Liver (tissue), 8 donors: ENCODE measurements at regions not wholly inside any gene's neighbourhood (a gene's known extent, or its start where the extent isn't known, plus 50 kb on each side); places are given as distances from the start of the nearest gene placed in this dataset.

Source experiments
- DNase-seq: peaks from one replicate; pipeline ENCODE4 v3.0.0-alpha.2; 2017; ENCODE audit warnings: low spot score
- H3K27ac ChIP-seq, 2 donors: one replicate each; pipeline ENCODE4 v1.7.0; 2013; ENCODE audit warnings: inconsistent platforms in 2 of 2, low read length in 2 of 2, control low read depth in 1 of 2, low read depth in 1 of 2, mild to moderate bottlenecking in 1 of 2
- H3K27me3 ChIP-seq, 4 donors: one replicate each; pipeline versions ENCODE4 v1.6.1 to v1.7.0; 2013; ENCODE audit warnings: low read length in 3 of 4, inconsistent platforms in 1 of 4, mild to moderate bottlenecking in 1 of 4, moderate library complexity in 1 of 4; ENCODE audit not compliant: control insufficient read depth in 4 of 4, insufficient read depth in 4 of 4
- H3K36me3 ChIP-seq, 4 donors: one replicate each; pipeline versions ENCODE4 v1.6.1 to v1.7.0; 2013; ENCODE audit warnings: low read length in 3 of 4, mild to moderate bottlenecking in 3 of 4, low read depth in 1 of 4, moderate library complexity in 1 of 4; ENCODE audit not compliant: control insufficient read depth in 4 of 4, insufficient read depth in 3 of 4
- H3K4me1 ChIP-seq, 4 donors: one replicate each; pipeline versions ENCODE4 v1.6.1 to v1.7.0; 2013; ENCODE audit warnings: low read length in 3 of 4, mild to moderate bottlenecking in 3 of 4, moderate library complexity in 1 of 4; ENCODE audit not compliant: control insufficient read depth in 4 of 4, insufficient read depth in 4 of 4
- H3K4me3 ChIP-seq, 3 donors: one replicate each; pipeline versions ENCODE4 v1.6.1 to v1.7.0; 2013; ENCODE audit warnings: low read length in 3 of 3, control low read depth in 1 of 3, low read depth in 1 of 3, mild to moderate bottlenecking in 1 of 3
- H3K9ac ChIP-seq, 2 donors: one replicate each; pipeline ENCODE4 v1.7.0; 2013; ENCODE audit warnings: low read length in 2 of 2, mild to moderate bottlenecking in 2 of 2, moderate library complexity in 2 of 2, control low read depth in 1 of 2, low read depth in 1 of 2
- H3K9me3 ChIP-seq, 4 donors: one replicate each; pipeline versions ENCODE4 v1.6.1 to v1.7.0; 2013; ENCODE audit warnings: low read length in 3 of 4; ENCODE audit not compliant: control insufficient read depth in 4 of 4
- ATF3 ChIP-seq: IDR thresholded peaks from 2 replicates; pipeline ENCODE4 v1.6.1; 2016; ENCODE audit warnings: antibody characterized with exemption
- EGR1 ChIP-seq, 2 donors: IDR thresholded peaks; 2 replicates each; pipeline ENCODE4 v1.6.1; 2016 to 2018; ENCODE audit warnings: antibody characterized with exemption in 2 of 2, low read depth in 2 of 2
- FOXA1 ChIP-seq: IDR thresholded peaks from 2 replicates; pipeline ENCODE4 v1.6.1; 2016; ENCODE audit warnings: antibody characterized with exemption
- FOXA2 ChIP-seq: IDR thresholded peaks from 2 replicates; pipeline ENCODE4 v1.6.1; 2016; ENCODE audit warnings: antibody characterized with exemption
- GABPA ChIP-seq, 2 donors: IDR thresholded peaks in 1 of 2; conservative IDR thresholded peaks in 1 of 2; 2 replicates each; pipeline ENCODE4 v1.6.1; 2016; ENCODE audit warnings: antibody characterized with exemption in 2 of 2, mild to moderate bottlenecking in 1 of 2, moderate library complexity in 1 of 2
- HNF4A ChIP-seq, 2 donors: conservative IDR thresholded peaks; 2 replicates each; pipeline ENCODE4 v1.6.1; 2016; ENCODE audit warnings: antibody characterized with exemption in 2 of 2, mild to moderate bottlenecking in 2 of 2
- JUND ChIP-seq, 2 donors: IDR thresholded peaks; 2 replicates each; pipeline ENCODE4 v1.6.1; 2016; ENCODE audit warnings: antibody characterized with exemption in 2 of 2
- MAX ChIP-seq: IDR thresholded peaks from 2 replicates; pipeline ENCODE4 v1.6.1; 2016; ENCODE audit warnings: antibody characterized with exemption
- NR2F2 ChIP-seq: IDR thresholded peaks from 2 replicates; pipeline ENCODE4 v1.6.1; 2016; ENCODE audit warnings: antibody characterized with exemption
- RAD21 ChIP-seq, 2 donors: IDR thresholded peaks; 2 replicates each; pipeline ENCODE4 v1.6.1; 2016; ENCODE audit warnings: antibody characterized with exemption in 2 of 2, mild to moderate bottlenecking in 2 of 2
- RXRA ChIP-seq, 2 donors: IDR thresholded peaks; 2 replicates each; pipeline ENCODE4 v1.6.1; 2017 to 2018; ENCODE audit warnings: antibody characterized with exemption in 2 of 2, mild to moderate bottlenecking in 1 of 2
- TAF1 ChIP-seq: conservative IDR thresholded peaks from 2 replicates; pipeline ENCODE4 v1.6.1; 2016; ENCODE audit warnings: antibody characterized with exemption, mild to moderate bottlenecking
- WGBS: extraction: QIAGEN DNeasy Blood & Tissue Kit; methylation state at CpG from one replicate; pipeline ENCODE4 v1.1.7; 2013; 5-methylcytosine and 5-hydroxymethylcytosine counted together
- TF ChIP-seq, protein P1 (sequence below): fragments of 150-350 bp; IDR thresholded peaks from 2 replicates; pipeline ENCODE4 v1.5.1; 2017; ENCODE audit warnings: improper control_type of control experiment, low read depth, low read length; ENCODE audit not compliant: missing input control
- TF ChIP-seq, protein P2 (sequence below): IDR thresholded peaks from 2 replicates; pipeline ENCODE4 v1.6.1; 2016; ENCODE audit warnings: antibody characterized with exemption, mild to moderate bottlenecking
- donor health status: healthy.
- donor health status: healthy.
- donor health status: healthy.
- donor health status: healthy.
- donor health status: healthy.

DNA sequence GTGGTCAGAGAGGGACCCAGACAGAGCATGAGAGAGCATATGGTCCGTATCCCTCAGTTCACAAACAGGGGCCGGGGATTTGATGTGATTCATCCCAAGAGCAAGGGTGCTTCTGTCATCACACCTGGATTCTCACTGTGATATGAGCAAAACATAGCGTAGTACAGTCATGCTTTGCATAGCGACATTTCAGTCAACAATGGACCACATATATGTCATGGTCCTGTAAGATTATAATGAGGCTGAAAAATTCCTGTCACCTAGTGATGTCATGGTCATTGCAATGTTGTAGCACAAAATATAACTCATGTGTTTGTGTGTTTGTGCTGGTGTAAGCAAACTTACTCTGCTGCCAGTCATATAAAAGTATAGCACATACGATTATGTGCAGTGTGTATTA, 207.4 kb upstream of the CDH13 start:
- peaks cover 0 to 4% (median 0%) of the 10 kb centered on the region in 4 donors for H3K27me3 ChIP-seq
- H3K4me3 ChIP-seq: no peak overlapping the region
- no peak overlapping the region for H3K27ac ChIP-seq
- 90% methylated on average over 5 of the region's 5 CpGs for WGBS
- peaks cover 0 to 4% (median 0%) of the 10 kb centered on the region in 4 donors for H3K9me3 ChIP-seq
- no peaks in the 10 kb centered on the region for H3K4me1 ChIP-seq
- TF ChIP-seq GABPA (IDR thresholded peaks at IDR 0.05 in 1 of 2, conservative IDR thresholded peaks at IDR 0.05 in 1 of 2) (no peak), HNF4A (conservative IDR thresholded peaks at IDR 0.05) (no peak), FOXA2 (no peak), EGR1 (IDR thresholded peaks at IDR 0.05; ENCODE audit: low read depth in 2 of 2) (no peak), NR2F2 (no peak), JUND (IDR thresholded peaks at IDR 0.05) (no peak), FOXA1 (no peak), RXRA (IDR thresholded peaks at IDR 0.05) (no peak), RAD21 (IDR thresholded peaks at IDR 0.05) (no peak), MAX (no peak)
- TF ChIP-seq, protein P1, sequence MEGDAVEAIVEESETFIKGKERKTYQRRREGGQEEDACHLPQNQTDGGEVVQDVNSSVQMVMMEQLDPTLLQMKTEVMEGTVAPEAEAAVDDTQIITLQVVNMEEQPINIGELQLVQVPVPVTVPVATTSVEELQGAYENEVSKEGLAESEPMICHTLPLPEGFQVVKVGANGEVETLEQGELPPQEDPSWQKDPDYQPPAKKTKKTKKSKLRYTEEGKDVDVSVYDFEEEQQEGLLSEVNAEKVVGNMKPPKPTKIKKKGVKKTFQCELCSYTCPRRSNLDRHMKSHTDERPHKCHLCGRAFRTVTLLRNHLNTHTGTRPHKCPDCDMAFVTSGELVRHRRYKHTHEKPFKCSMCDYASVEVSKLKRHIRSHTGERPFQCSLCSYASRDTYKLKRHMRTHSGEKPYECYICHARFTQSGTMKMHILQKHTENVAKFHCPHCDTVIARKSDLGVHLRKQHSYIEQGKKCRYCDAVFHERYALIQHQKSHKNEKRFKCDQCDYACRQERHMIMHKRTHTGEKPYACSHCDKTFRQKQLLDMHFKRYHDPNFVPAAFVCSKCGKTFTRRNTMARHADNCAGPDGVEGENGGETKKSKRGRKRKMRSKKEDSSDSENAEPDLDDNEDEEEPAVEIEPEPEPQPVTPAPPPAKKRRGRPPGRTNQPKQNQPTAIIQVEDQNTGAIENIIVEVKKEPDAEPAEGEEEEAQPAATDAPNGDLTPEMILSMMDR: no peak
- no peak for DNase-seq
- H3K9ac ChIP-seq: no peak overlapping the region
- no peaks in the 10 kb centered on the region for H3K36me3 ChIP-seq

- Histone ChIP-seq H3K9ac (no peak overlapping the region), H3K9me3 (no peaks in the 10 kb centered on the region), H3K27me3 (peaks cover 0 to 3% (median 0%) of the 10 kb centered on the region in 4 donors), H3K36me3 (no peaks in the 10 kb centered on the region), H3K27ac (no peak overlapping the region), H3K4me1 (no peaks in the 10 kb centered on the region), H3K4me3 (no peak overlapping the region)
- 67% methylated on average over 3 of the region's 3 CpGs for WGBS
- no peak for DNase-seq
- TF ChIP-seq RAD21 (IDR thresholded peaks at IDR 0.05) (no peak), NR2F2 (no peak), ATF3 (no peak), HNF4A (conservative IDR thresholded peaks at IDR 0.05) (no peak), GABPA (IDR thresholded peaks at IDR 0.05 in 1 of 2, conservative IDR thresholded peaks at IDR 0.05 in 1 of 2) (no peak), MAX (no peak), EGR1 (IDR thresholded peaks at IDR 0.05; ENCODE audit: low read depth in 2 of 2) (no peak), TAF1 (no peak), FOXA2 (no peak), JUND (IDR thresholded peaks at IDR 0.05) (no peak)
- TF ChIP-seq, protein P1: no peak
- TF ChIP-seq, protein P2, sequence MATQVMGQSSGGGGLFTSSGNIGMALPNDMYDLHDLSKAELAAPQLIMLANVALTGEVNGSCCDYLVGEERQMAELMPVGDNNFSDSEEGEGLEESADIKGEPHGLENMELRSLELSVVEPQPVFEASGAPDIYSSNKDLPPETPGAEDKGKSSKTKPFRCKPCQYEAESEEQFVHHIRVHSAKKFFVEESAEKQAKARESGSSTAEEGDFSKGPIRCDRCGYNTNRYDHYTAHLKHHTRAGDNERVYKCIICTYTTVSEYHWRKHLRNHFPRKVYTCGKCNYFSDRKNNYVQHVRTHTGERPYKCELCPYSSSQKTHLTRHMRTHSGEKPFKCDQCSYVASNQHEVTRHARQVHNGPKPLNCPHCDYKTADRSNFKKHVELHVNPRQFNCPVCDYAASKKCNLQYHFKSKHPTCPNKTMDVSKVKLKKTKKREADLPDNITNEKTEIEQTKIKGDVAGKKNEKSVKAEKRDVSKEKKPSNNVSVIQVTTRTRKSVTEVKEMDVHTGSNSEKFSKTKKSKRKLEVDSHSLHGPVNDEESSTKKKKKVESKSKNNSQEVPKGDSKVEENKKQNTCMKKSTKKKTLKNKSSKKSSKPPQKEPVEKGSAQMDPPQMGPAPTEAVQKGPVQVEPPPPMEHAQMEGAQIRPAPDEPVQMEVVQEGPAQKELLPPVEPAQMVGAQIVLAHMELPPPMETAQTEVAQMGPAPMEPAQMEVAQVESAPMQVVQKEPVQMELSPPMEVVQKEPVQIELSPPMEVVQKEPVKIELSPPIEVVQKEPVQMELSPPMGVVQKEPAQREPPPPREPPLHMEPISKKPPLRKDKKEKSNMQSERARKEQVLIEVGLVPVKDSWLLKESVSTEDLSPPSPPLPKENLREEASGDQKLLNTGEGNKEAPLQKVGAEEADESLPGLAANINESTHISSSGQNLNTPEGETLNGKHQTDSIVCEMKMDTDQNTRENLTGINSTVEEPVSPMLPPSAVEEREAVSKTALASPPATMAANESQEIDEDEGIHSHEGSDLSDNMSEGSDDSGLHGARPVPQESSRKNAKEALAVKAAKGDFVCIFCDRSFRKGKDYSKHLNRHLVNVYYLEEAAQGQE: no peak
Measured at GRCh38 chr16:82414476-82414875, 212.3 kb upstream of the CDH13 start.
